ENCODE measurements at regions not wholly inside any gene's neighbourhood (a gene's known extent, or its start where the extent isn't known, plus 50 kb on each side); places are given as distances from the start of the nearest gene placed in this dataset.

DNA sequence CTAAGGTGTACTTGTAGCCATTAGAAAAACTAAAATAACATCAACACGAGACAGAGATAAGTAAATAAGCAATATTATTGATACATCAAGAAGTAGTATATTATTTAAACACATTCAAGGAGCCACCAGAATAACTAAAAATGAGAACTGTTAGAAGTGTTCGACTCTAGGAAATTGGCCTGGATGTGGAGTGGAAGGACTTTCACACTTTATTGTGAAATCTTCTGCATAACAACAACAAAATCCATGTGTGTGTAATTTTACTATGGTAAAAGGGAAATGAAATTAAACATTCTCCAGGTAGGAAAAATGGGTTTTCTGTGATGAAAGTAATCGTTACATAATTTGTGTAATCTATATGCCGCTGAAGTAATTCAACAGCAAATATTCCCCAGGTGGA lies 96.3 kb upstream of the RNF152 start:
- H3K27ac Mint-ChIP-seq, result no peak overlapping the region
- intact Hi-C loops (cut with micrococcal nuclease), result no loop called here
- H3K4me3 Mint-ChIP-seq, result no peak overlapping the region
- POLR2A ChIA-PET (ENCODE audit: partially characterized antibody), result no interaction called here
- Histone ChIP-seq H3K36me3 (ENCODE audit: insufficient read depth, low read length) (no peaks in the 10 kb centered on the region), H3K27me3 (ENCODE audit: insufficient read depth, low read length) (no peaks in the 10 kb centered on the region), H3K4me1 (ENCODE audit: insufficient read depth, low read length) (no peaks in the 10 kb centered on the region), H3K27ac (ENCODE audit: low read depth, low read length) (no peak overlapping the region), H3K4me3 (ENCODE audit: low read length in 2 of 2) (no peak overlapping the region), H3K9me3 (ENCODE audit: control insufficient read depth in 1 of 2, low read length in 2 of 2) (no peaks in the 10 kb centered on the region)
- no peaks in the 10 kb centered on the region for H3K36me3 Mint-ChIP-seq
- DNase-seq, result no peak
- H3K27me3 Mint-ChIP-seq, result peaks cover 0 to 2% of the 10 kb centered on the region in 2 donors
- no peaks in the 10 kb centered on the region for H3K9me3 Mint-ChIP-seq
- CTCF ChIA-PET (ENCODE audit: partially characterized antibody), result no interaction called here
- H3K4me1 Mint-ChIP-seq, result peaks cover 0 to 3% (median 0%) of the 10 kb centered on the region in 4 donors

DNA sequence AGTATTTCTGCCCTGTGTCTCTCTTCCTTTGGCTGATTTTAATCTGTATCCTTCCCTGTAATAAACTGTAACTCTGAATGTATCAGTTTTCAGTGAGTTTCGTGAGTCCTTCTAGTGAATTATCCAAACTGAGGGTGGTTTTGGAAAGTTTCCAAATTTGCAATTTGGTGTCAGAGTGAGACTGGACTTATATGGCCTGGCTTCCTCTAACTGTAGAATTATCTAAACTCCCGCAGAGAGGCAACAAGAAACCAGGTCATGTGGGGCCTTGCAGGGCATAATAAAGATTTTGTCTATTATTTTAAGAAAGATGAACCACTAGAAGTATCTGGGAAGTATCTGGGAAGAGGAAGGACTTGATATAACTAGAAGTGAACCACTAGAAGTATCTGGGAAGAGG lies 95.3 kb upstream of the RNF152 start:
- H3K27ac Mint-ChIP-seq, result no peak overlapping the region
- no peak for DNase-seq
- peaks cover 0 to 3% of the 10 kb centered on the region in 2 donors for H3K27me3 Mint-ChIP-seq
- H3K4me3 Mint-ChIP-seq, result no peak overlapping the region
- H3K27ac ChIP-seq (ENCODE audit: low read depth, low read length), result no peak overlapping the region
- no peak overlapping the region for H3K4me3 ChIP-seq (ENCODE audit: low read length in 2 of 2)
- no peaks in the 10 kb centered on the region for H3K4me1 ChIP-seq (ENCODE audit: insufficient read depth, low read length)
- POLR2A ChIA-PET (ENCODE audit: partially characterized antibody), result no interaction called here
- intact Hi-C loops (cut with micrococcal nuclease), result no loop called here
- no peaks in the 10 kb centered on the region for H3K36me3 Mint-ChIP-seq
- peaks cover 0 to 3% (median 0%) of the 10 kb centered on the region in 4 donors for H3K4me1 Mint-ChIP-seq
- CTCF ChIA-PET (ENCODE audit: partially characterized antibody), result no interaction called here
- H3K9me3 ChIP-seq (ENCODE audit: control insufficient read depth in 1 of 2, low read length in 2 of 2), result no peaks in the 10 kb centered on the region
- H3K27me3 ChIP-seq (ENCODE audit: insufficient read depth, low read length), result no peaks in the 10 kb centered on the region
- no peaks in the 10 kb centered on the region for H3K36me3 ChIP-seq (ENCODE audit: insufficient read depth, low read length)
- H3K9me3 Mint-ChIP-seq, result no peaks in the 10 kb centered on the region

DNA sequence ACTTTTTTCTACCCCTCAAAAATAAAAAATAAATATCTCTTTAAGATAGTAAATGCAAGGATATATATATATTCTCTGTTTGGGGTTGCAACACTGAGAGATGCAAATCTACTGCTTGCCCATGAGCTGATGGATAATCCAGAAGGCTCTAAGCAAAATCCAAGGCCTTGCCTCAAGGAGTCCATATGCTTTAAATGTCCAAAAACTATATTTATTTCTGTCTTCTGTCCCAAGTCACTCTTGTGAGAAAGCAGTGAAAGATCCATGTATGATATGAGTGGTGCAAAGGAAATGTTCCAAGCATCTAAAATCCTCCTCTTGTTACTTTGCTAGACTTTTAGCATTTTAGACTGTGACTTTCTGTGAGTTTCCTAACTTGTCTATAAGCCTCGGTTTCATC lies 92.9 kb upstream of the RNF152 start:
- H3K36me3 Mint-ChIP-seq, result no peaks in the 10 kb centered on the region
- DNase-seq, result no peak
- CTCF ChIA-PET (ENCODE audit: partially characterized antibody), result no interaction called here

DNA sequence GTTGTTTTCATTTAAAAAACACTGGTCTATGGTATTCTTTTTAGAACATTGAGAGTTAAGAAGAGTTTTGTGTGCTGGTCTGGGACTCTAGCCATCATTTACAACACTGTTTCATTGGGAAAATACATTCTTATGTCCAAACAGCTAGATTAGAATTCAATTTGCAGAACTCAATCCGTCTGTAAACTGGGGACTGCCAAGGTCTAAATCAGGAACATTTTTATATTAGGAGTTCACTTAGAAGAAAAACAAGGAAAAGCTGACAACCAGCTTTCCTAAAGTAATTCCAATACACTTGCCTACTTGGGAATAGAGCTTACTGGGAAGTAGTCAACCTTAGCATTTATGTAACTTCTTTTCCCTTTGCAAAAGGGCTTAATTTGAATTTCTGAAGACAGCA lies 91.5 kb upstream of the RNF152 start:
- Histone ChIP-seq H3K27me3 (ENCODE audit: insufficient read depth, low read length) (no peaks in the 10 kb centered on the region), H3K27ac (ENCODE audit: low read depth, low read length) (no peak overlapping the region), H3K9me3 (ENCODE audit: control insufficient read depth in 1 of 2, low read length in 2 of 2) (no peaks in the 10 kb centered on the region), H3K36me3 (ENCODE audit: insufficient read depth, low read length) (no peaks in the 10 kb centered on the region), H3K4me3 (ENCODE audit: low read length in 2 of 2) (no peak overlapping the region), H3K4me1 (ENCODE audit: insufficient read depth, low read length) (peaks cover 4% of the 10 kb centered on the region)
- peaks cover 3 to 6% (median 4%) of the 10 kb centered on the region in 4 donors for H3K4me1 Mint-ChIP-seq
- peaks cover 0 to 3% of the 10 kb centered on the region in 2 donors for H3K27me3 Mint-ChIP-seq
- no peaks in the 10 kb centered on the region for H3K9me3 Mint-ChIP-seq
- CTCF ChIA-PET (ENCODE audit: partially characterized antibody), result no interaction called here
- no peak overlapping the region for H3K4me3 Mint-ChIP-seq
- no peak for DNase-seq
- H3K36me3 Mint-ChIP-seq, result no peaks in the 10 kb centered on the region
- no peak overlapping the region for H3K27ac Mint-ChIP-seq
- intact Hi-C loops (cut with micrococcal nuclease), result no loop called here
- POLR2A ChIA-PET (ENCODE audit: partially characterized antibody), result no interaction called here

More for the DNA sequence above, 92.9 kb upstream of the RNF152 start:
- Histone ChIP-seq H3K9me3 (ENCODE audit: control insufficient read depth in 1 of 2, low read length in 2 of 2) (no peaks in the 10 kb centered on the region), H3K4me1 (ENCODE audit: insufficient read depth, low read length) (no peaks in the 10 kb centered on the region), H3K27ac (ENCODE audit: low read depth, low read length) (no peak overlapping the region), H3K27me3 (ENCODE audit: insufficient read depth, low read length) (no peaks in the 10 kb centered on the region), H3K36me3 (ENCODE audit: insufficient read depth, low read length) (no peaks in the 10 kb centered on the region), H3K4me3 (ENCODE audit: low read length in 2 of 2) (no peak overlapping the region)
- Mint-ChIP-seq H3K4me1 (peaks cover 0 to under 1% (median 0%) of the 10 kb centered on the region in 4 donors), H3K9me3 (no peaks in the 10 kb centered on the region), H3K27ac (no peak overlapping the region), H3K27me3 (peaks cover 0 to 3% of the 10 kb centered on the region in 2 donors), H3K4me3 (no peak overlapping the region)
- intact Hi-C loops (cut with micrococcal nuclease), result no loop called here
- POLR2A ChIA-PET (ENCODE audit: partially characterized antibody), result no interaction called here

DNA sequence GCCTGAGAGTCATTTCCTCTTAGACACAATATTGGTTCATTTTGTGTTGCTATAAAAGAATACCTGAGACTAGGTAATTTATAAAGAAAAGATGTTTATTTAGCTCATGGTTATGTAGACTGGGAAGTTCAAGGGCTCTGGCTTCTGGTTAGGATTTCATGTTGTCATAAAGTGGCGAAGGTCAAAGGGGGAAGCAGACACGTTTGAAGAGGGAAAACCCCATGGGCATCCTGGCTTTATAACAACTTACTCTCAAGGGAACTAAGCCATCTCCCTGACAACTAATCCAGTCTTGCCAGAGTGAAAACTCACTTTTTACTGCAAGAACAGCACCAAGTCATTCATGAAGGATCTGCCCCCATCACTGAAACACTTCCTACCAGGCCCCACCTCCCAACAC lies 89.7 kb upstream of the RNF152 start:
- H3K27ac Mint-ChIP-seq, result no peak overlapping the region
- CTCF ChIA-PET (ENCODE audit: partially characterized antibody), result no interaction called here

DNA sequence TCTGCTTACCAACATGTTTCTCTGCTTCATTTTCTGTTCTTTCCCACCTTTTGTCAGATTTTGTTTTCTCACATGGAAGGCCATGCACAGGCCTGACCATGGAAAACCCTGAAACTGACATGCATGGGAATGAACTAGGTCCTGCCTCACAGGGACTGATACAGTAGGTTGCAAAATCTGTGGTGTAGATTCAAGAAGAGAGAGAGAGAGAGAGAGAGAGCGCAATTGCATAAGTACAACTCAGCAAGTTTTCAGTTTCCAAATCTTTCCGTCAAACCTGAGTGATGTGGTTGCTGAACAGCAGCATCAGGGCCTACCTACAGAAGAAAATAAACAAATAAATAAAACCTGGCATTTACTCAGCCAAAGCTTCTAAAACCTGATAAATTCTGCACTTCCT lies 87.5 kb upstream of the RNF152 start:
- peaks cover 15% of the 10 kb centered on the region for H3K4me1 ChIP-seq (ENCODE audit: insufficient read depth, low read length)
- H3K27ac ChIP-seq (ENCODE audit: low read depth, low read length), result no peak overlapping the region
- POLR2A ChIA-PET (ENCODE audit: partially characterized antibody), result no interaction called here
- no peaks in the 10 kb centered on the region for H3K9me3 ChIP-seq (ENCODE audit: control insufficient read depth in 1 of 2, low read length in 2 of 2)
- intact Hi-C loops (cut with micrococcal nuclease), result no loop called here
- H3K27me3 Mint-ChIP-seq, result peaks cover 0 to 1% of the 10 kb centered on the region in 2 donors
- DNase-seq, result peak in 1 of 5 donors; percentile 25
- H3K27me3 ChIP-seq (ENCODE audit: insufficient read depth, low read length), result no peaks in the 10 kb centered on the region
- H3K9me3 Mint-ChIP-seq, result no peaks in the 10 kb centered on the region
- no peak overlapping the region for H3K4me3 Mint-ChIP-seq
- no peaks in the 10 kb centered on the region for H3K36me3 ChIP-seq (ENCODE audit: insufficient read depth, low read length)
- CTCF ChIA-PET (ENCODE audit: partially characterized antibody), result no interaction called here
- no peaks in the 10 kb centered on the region for H3K36me3 Mint-ChIP-seq
- peak overlapping the region in 3 of 7 donors; percentile 21 to 66 (median 23) for H3K27ac Mint-ChIP-seq
- peaks cover 14 to 18% (median 15%) of the 10 kb centered on the region in 4 donors for H3K4me1 Mint-ChIP-seq
- no peak overlapping the region for H3K4me3 ChIP-seq (ENCODE audit: low read length in 2 of 2)

More for the DNA sequence above, 89.7 kb upstream of the RNF152 start:
- no peak for DNase-seq
- Histone ChIP-seq H3K4me1 (ENCODE audit: insufficient read depth, low read length) (peaks cover 4% of the 10 kb centered on the region), H3K36me3 (ENCODE audit: insufficient read depth, low read length) (no peaks in the 10 kb centered on the region), H3K4me3 (ENCODE audit: low read length in 2 of 2) (no peak overlapping the region), H3K9me3 (ENCODE audit: control insufficient read depth in 1 of 2, low read length in 2 of 2) (no peaks in the 10 kb centered on the region), H3K27me3 (ENCODE audit: insufficient read depth, low read length) (no peaks in the 10 kb centered on the region), H3K27ac (ENCODE audit: low read depth, low read length) (no peak overlapping the region)
- intact Hi-C loops (cut with micrococcal nuclease), result no loop called here
- POLR2A ChIA-PET (ENCODE audit: partially characterized antibody), result no interaction called here
- no peaks in the 10 kb centered on the region for H3K36me3 Mint-ChIP-seq
- H3K9me3 Mint-ChIP-seq, result no peaks in the 10 kb centered on the region
- H3K4me1 Mint-ChIP-seq, result peaks cover 3 to 6% (median 4%) of the 10 kb centered on the region in 4 donors
- H3K27me3 Mint-ChIP-seq, result peaks cover 0 to 3% of the 10 kb centered on the region in 2 donors
- H3K4me3 Mint-ChIP-seq, result no peak overlapping the region

DNA sequence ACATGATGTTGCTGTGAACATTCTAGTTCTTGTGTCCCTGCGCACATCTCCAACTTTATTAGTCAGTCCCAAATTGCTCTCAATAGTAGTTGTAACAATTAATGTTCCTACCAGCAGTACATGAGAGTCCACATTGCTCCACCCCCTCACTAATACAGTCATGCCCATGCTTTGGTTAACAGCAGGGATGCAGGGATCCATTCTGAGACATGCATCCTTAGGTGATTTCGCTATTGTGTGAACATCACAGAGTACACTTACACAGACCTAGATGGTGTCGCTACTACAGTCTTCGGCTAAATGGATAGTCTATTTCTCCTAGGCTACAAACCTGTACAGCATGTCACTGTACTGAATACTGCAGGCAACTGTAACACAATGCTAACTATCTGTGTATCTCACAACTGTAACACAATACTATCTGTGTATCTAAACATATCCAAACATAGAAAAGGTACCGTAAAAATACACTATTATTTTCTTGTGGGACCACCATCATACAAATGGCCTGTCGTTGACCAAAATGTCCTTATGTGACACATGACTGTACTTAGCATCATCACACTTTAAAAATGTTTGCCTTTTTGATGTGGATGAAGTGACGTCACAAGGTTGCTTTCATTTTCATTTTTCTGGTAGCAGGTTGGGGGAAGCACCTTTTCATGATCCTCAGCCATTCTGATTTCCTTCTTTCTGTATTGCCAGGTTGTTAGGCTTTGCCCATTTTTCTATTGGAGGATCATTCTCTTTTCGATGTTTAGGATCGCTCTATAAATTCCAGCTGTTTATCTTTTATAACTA lies 82.9 kb upstream of the RNF152 start:
- intact Hi-C loops (cut with micrococcal nuclease), result loop anchor here (5.0 kb wide), 1 partner anchor 83 kb away; the partner anchor contains the start of gene RNF152
- ChIA-PET CTCF (ENCODE audit: partially characterized antibody) (no interaction called here), POLR2A (ENCODE audit: partially characterized antibody) (no interaction called here)
- Mint-ChIP-seq H3K9me3 (peaks cover 0 to 1% (median 0%) of the 10 kb centered on the region in 8 donors), H3K4me3 (peak overlapping the region in 6 of 8 donors; percentile 13 to 44 (median 23)), H3K36me3 (no peaks in the 10 kb centered on the region), H3K27ac (peak overlapping the region; percentile 73 to 91 (median 85)), H3K4me1 (peaks cover 18 to 37% (median 24%) of the 10 kb centered on the region in 4 donors), H3K27me3 (no peaks in the 10 kb centered on the region)
- H3K27ac ChIP-seq (ENCODE audit: low read depth, low read length), result peak overlapping the region; percentile 49
- no peaks in the 10 kb centered on the region for H3K27me3 ChIP-seq (ENCODE audit: insufficient read depth, low read length)
- no peaks in the 10 kb centered on the region for H3K9me3 ChIP-seq (ENCODE audit: control insufficient read depth in 1 of 2, low read length in 2 of 2)
- H3K36me3 ChIP-seq (ENCODE audit: insufficient read depth, low read length), result no peaks in the 10 kb centered on the region
- peaks cover 16% of the 10 kb centered on the region for H3K4me1 ChIP-seq (ENCODE audit: insufficient read depth, low read length)
- H3K4me3 ChIP-seq (ENCODE audit: low read length in 2 of 2), result no peak overlapping the region
- peak; percentile 69 to 80 (median 73) for DNase-seq

Measured in CD4-positive, alpha-beta memory T cell (primary cell).